ENCODE measurements at regions not wholly inside any gene's neighbourhood (a gene's known extent, or its start where the extent isn't known, plus 50 kb on each side); places are given as distances from the start of the nearest gene placed in this dataset.

GRCh38 chr5:173757403-173758209, 130.5 kb upstream of the CPEB4 start:
- TF ChIP-seq YY1 (IDR thresholded peaks at IDR 0.05; ENCODE audit: low read depth) = no peak
- TF ChIP-seq TAF1 (IDR thresholded peaks at IDR 0.05; ENCODE audit: low read depth) = no peak
- TF ChIP-seq REST (IDR thresholded peaks at IDR 0.05; ENCODE audit: low read depth) = no peak
- TF ChIP-seq, protein P1, sequence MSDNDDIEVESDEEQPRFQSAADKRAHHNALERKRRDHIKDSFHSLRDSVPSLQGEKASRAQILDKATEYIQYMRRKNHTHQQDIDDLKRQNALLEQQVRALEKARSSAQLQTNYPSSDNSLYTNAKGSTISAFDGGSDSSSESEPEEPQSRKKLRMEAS (IDR thresholded peaks at IDR 0.05) = no peak
- no peak for TF ChIP-seq CEBPB (IDR thresholded peaks at IDR 0.05)
- no peak for TF ChIP-seq EP300 (IDR thresholded peaks at IDR 0.05; ENCODE audit: borderline replicate concordance)
- no peak for TF ChIP-seq FOXM1 (IDR thresholded peaks at IDR 0.05; ENCODE audit: borderline replicate concordance, low read depth)
- no peak for TF ChIP-seq RAD21 (IDR thresholded peaks at IDR 0.05; ENCODE audit: low read depth)
- no peak for TF ChIP-seq CREB1 (IDR thresholded peaks at IDR 0.05; ENCODE audit: low read depth)
- no peak for TF ChIP-seq TEAD4 (IDR thresholded peaks at IDR 0.05)
- TF ChIP-seq, protein P2, sequence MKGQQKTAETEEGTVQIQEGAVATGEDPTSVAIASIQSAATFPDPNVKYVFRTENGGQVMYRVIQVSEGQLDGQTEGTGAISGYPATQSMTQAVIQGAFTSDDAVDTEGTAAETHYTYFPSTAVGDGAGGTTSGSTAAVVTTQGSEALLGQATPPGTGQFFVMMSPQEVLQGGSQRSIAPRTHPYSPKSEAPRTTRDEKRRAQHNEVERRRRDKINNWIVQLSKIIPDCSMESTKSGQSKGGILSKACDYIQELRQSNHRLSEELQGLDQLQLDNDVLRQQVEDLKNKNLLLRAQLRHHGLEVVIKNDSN (IDR thresholded peaks at IDR 0.05) = no peak
- TF ChIP-seq EGR1 (IDR thresholded peaks at IDR 0.05) = no peak
- TF ChIP-seq ZBTB7A (IDR thresholded peaks at IDR 0.05; ENCODE audit: low read depth) = no peak
